ENCODE measurements at regions not wholly inside any gene's neighbourhood (a gene's known extent, or its start where the extent isn't known, plus 50 kb on each side); places are given as distances from the start of the nearest gene placed in this dataset.

GRCh38 chr3:72461787-72462186 lies 386.5 kb downstream of the SHQ1 start:
- DNase-seq (ENCODE audit: low read depth) = no peak

- no peak for DNase-seq (ENCODE audit: low read depth)
Observed at GRCh38 chr3:72460205-72461174, 387.8 kb downstream of the SHQ1 start.

- no peak for DNase-seq (ENCODE audit: low read depth)
Observed at GRCh38 chr3:72459588-72459987, 388.7 kb downstream of the SHQ1 start.

GRCh38 chr3:72458375-72458774 lies 389.9 kb downstream of the SHQ1 start:
- no peak for DNase-seq (ENCODE audit: low read depth)

- no peak for DNase-seq (ENCODE audit: low read depth)
Observed at GRCh38 chr3:72454441-72454840, 393.8 kb downstream of the SHQ1 start.

GRCh38 chr3:72453706-72454105 lies 394.5 kb downstream of the SHQ1 start:
- no peak for DNase-seq (ENCODE audit: low read depth)

GRCh38 chr3:72452745-72453144 lies 395.5 kb downstream of the SHQ1 start:
- no peak for DNase-seq (ENCODE audit: low read depth)

GRCh38 chr3:72451841-72452240 lies 396.4 kb downstream of the SHQ1 start:
- DNase-seq (ENCODE audit: low read depth) = no peak

GRCh38 chr3:72449551-72449950 lies 398.7 kb downstream of the SHQ1 start:
- DNase-seq (ENCODE audit: low read depth) = peak; percentile 87

- DNase-seq (ENCODE audit: low read depth) = peak; percentile 82
Observed at GRCh38 chr3:72448858-72449257, 399.4 kb downstream of the SHQ1 start.

- DNase-seq (ENCODE audit: low read depth) = no peak
Observed at GRCh38 chr3:72448375-72448823, 399.8 kb downstream of the SHQ1 start.

GRCh38 chr3:72447059-72447946 lies 400.9 kb downstream of the SHQ1 start:
- peak; percentile 88 for DNase-seq (ENCODE audit: low read depth)

GRCh38 chr3:72446218-72447058 lies 401.8 kb downstream of the SHQ1 start, which contains the start of gene RYBP:
Gene RYBP, minus strand, starts transcription at chr3:72446621.
- DNase-seq (ENCODE audit: low read depth) = peak; percentile 46

- no peak for DNase-seq (ENCODE audit: low read depth)
Observed at GRCh38 chr3:72445827-72446217, 402.4 kb downstream of the SHQ1 start.

GRCh38 chr3:72444656-72445223 lies 403.5 kb downstream of the SHQ1 start:
- DNase-seq (ENCODE audit: low read depth) = peak; percentile 16

- DNase-seq (ENCODE audit: low read depth) = no peak
Observed at GRCh38 chr3:72442759-72443158, 405.5 kb downstream of the SHQ1 start.

- DNase-seq (ENCODE audit: low read depth) = no peak
Observed at GRCh38 chr3:72441284-72441994, 406.8 kb downstream of the SHQ1 start.

GRCh38 chr3:72440491-72440890 lies 407.8 kb downstream of the SHQ1 start:
- DNase-seq (ENCODE audit: low read depth) = no peak

GRCh38 chr3:72439321-72440183 lies 408.7 kb downstream of the SHQ1 start:
- DNase-seq (ENCODE audit: low read depth) = no peak
